Stimulated activated CD8-positive, alpha-beta memory T cell treated with anti-CD3 and anti-CD28 coated beads, Interleukin-4, amount 100 ng/mL, for 48 hours (primary cell): ENCODE measurements at regions not wholly inside any gene's neighbourhood (a gene's known extent, or its start where the extent isn't known, plus 50 kb on each side); places are given as distances from the start of the nearest gene placed in this dataset.
"Not testable (repeated sequence)": the region's sequence is repeated elsewhere in the genome, so short reads cannot be mapped to it uniquely, and the experiment has no call there.

Experiments
- DNase-seq: peaks from one replicate; pipeline ENCODE4 v3.0.0-alpha.2; 2020

- not testable (repeated sequence) for DNase-seq
Observed at GRCh38 chr21:5066682-5067251, 5454.6 kb upstream of the TPTE start.

GRCh38 chr21:5067326-5068048 is 5453.9 kb upstream of the TPTE start:
- not testable (repeated sequence) for DNase-seq

DNA sequence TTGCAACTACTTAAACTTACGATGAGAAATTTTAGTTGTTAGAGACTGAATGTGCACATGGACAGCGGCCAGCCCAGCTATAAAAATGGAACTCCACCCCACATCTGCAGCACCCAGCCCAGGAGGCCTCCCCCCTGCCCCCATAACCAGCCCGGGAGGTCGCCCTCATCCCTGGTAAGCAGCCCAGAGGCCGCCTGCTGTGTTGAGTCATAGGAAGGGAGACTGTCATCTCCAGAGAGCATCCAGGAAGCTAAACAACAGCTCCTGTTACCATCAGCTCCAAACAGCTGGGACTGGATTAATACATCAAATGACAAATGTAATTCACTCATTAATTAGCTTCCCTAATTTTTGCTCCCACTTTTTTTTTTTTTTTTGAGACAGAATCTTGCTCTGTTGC is 5452.7 kb upstream of the TPTE start:
- DNase-seq, result not testable (repeated sequence)

- not testable (repeated sequence) for DNase-seq
Observed at GRCh38 chr21:5071180-5071579, 5450.2 kb upstream of the TPTE start.

- not testable (repeated sequence) for DNase-seq
Observed at GRCh38 chr21:5076854-5077253, 5444.5 kb upstream of the TPTE start.

DNA sequence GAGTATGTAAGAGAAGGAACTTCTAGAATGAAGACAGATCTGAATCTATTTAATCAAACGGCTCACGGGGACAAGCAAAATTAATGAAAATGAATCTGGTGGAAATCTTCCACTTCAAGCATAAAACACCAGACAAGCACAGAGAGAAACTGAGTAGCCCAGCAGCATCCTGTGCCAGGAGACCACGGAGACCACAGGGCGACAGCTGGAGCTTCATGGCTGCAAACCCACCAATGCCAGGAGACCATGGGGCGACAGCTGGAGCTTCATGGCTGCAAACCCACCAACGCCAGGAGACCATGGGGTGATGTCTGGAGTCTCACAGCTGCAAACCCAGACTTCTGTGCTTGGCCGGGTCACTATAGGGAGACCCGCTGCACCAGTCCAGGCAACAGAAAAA is 5442.0 kb upstream of the TPTE start:
- not testable (repeated sequence) for DNase-seq

DNA sequence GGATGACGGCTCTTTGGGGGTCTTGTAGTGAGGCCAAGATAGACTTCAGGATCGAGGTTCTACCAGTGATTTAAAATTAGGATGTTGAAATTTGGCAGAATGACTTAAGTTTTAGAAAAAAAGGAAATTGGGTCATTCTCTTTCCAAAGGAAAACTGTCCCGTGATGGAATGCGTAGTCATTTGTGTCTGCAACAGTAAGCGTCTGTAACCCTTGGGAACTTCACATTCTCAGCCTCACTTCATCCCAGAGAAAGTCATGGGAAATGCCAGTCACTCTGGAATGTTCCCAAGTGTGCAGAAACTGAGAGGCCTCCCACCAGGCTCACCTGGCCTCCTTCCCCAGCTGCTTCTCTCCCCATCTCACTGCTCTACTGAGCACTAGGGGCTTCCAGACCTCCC is 5441.4 kb upstream of the TPTE start:
- DNase-seq, result not testable (repeated sequence)

DNA sequence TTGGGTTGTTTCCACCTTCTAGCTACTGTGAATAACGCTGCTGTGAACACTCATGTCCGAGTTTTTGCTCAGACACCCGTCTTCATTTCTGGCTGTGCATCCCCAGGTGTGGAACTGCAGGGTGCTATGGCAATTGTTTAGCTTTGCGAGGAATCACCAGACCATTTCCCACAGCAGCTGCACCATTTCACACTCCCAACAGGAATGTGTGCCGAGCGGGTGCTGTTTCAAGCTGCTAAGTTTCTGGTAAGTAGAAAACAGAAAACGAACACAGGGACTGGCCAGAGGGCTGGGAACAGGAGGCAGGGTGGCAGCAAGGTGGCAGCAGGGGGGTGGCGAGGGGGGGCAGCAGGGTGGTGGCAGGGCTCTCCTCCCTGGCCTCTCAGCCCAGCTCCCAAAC is 5437.1 kb upstream of the TPTE start:
- not testable (repeated sequence) for DNase-seq

DNA sequence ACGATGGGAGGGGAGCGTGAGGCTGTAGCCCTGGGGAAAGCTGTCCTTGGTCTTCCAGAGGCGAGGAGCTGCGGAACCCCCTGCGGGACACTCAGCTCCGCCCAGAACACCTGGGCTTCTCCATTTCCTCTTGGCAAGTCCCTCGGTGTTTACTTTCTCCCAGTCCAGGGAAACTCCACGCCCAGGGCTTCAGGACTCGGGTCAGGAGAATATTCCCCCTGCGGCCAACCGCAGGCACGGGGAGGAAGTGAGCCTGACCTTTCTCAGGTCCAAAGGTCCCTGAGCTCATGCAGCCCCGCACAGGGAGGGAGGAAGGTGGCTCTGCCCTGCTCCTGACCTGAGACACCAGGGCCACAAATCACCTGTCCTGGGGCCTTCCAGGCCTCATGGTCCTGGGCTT is 5435.9 kb upstream of the TPTE start:
- not testable (repeated sequence) for DNase-seq

- DNase-seq, result not testable (repeated sequence)
Observed at GRCh38 chr21:5086416-5086815, 5435.0 kb upstream of the TPTE start.

DNA sequence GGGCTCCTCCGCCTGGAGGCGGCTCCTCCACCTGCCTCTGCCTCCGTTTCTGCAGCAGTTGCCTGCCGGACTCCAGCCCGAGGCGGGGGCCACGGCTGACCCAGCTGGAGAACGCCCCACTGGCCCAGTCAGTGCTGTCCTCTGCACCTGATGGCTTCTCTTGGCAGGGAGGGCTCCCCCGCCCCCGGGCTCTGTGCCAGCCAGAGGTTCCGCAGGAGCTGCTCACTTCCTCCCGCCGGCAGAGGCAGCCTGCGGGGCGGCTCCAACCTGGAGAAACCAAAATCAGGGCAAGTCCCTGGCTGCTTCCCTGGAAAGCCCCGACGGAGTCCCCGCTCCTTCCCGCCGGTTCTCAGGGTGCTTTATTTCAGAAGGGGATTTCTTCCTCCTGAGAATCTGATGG is 5432.6 kb upstream of the TPTE start:
- DNase-seq, result not testable (repeated sequence)

DNA sequence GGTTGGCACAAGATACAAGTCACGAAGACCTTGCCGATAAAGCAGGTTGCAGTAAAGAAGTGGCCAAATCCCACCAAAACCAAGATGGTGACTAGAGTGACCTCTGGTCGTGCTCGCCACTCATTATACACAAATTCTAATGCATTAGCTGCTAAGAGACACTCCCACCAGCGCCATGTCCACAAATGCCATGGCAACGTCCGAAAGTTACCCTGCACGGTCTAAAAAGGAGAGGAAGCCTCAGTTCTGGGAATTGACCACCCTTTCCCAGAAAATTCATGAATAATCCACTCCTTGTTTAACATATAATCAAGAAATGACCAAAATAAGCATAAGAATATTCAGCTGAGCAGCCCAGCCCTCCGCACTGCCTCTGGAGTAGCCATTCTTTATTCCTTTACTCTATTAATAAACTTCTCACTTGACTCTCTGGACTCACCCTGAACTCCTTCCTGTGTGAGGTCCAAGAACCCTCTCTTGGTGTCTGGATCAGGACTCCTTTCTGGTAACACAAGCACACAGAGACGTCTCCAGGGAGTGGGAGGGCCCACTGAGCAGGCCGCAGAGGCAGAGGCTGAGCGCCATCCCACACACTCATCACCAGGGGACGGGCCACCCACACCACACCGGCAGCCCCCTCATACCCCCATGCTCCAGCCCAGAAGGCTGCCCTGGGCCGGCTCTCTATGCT is 5431.8 kb upstream of the TPTE start:
- DNase-seq, result not testable (repeated sequence)

GRCh38 chr21:5090132-5091079 is 5431.0 kb upstream of the TPTE start:
- DNase-seq, result not testable (repeated sequence)

GRCh38 chr21:5091274-5091673 is 5430.1 kb upstream of the TPTE start:
- not testable (repeated sequence) for DNase-seq

DNA sequence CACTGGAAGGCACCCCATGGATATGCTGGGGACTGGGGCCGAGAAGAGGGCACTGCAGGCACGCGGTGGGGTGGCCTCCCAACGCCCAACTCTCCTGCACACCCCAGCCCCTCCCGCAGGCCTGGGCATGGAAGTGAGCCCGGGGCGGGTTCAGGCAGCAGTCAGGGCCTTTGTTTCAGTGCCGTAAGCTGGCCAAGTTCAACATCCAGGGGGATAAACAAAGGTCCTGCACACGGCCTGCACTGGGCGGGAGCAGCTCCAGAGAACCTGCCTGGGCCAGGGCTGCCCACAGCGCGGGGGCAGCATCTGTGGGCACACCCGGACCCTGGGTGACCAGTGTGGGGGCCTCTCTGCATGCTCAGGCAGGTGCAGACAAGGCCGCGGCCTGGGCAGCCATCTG is 5425.8 kb upstream of the TPTE start:
- DNase-seq, result not testable (repeated sequence)

DNA sequence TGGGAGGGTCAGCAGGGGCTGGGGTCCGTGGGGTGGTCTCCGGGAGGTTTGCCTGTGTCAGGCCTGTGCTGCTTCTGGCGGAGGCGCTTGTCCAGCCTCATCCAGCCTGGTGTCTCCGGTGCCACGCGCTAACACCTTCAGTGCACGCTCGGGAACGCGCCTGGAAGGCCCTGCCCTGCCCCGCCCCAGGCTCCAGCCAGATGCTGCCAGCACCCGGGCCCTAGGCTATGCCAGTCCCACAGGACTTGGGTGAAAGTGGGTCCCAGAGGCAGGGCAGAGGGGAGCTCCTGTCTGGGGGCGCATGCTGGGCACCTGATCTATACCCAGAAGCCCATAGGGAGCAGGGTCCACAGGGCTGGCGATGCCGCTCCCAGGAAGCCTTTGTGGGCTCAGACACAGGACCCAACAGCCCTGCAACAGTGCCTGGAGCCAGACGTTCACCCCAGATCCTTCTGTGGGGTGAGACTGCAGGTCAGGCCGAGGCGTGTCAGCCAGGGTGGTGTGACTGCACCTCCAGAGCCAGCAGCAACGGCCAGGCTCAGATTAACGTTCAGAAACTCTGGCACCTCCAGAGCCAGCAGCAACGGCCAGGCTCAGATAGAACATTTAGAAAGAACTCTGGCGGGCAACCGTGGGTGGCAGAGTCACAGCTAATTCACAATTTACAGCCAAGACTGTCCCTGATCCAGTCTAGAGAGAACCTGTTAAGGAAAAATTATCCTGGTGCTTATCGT is 5423.2 kb upstream of the TPTE start:
- DNase-seq, result not testable (repeated sequence)

DNA sequence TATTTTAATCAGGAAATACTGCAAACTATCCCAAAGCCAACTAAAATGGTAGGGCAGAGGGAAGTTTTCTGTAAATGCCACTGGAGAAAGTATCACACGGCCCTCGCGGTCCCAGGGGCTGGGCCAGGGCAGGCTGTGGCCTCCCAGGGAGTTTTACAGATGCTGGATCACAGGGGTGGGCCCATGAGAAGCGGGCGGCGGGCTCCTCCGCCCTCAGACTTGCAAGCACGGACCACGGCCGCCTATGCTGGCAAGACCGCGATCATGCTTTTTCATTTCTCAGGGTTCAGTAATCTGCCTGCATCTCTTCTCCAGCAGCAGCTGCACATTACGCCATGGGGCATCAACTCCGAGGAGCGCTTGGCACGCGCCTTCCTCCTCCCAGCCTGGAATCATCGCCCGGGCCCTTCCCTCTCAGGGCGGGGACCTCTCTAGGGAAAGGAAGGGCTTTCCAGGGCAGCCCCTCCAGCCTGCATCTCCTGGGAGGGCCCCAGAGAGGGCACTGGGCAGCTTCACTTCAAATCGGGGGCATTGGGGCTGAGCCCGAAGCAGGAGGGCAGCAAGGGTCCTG is 5420.7 kb upstream of the TPTE start:
- not testable (repeated sequence) for DNase-seq

- peak; percentile 77 for DNase-seq
Observed at GRCh38 chr21:5101749-5102148, 5419.6 kb upstream of the TPTE start.

- DNase-seq, result peak; percentile 49
Observed at GRCh38 chr21:5103880-5104561, 5417.4 kb upstream of the TPTE start.

- DNase-seq, result not testable (repeated sequence)
Observed at GRCh38 chr21:5104562-5104928, 5416.8 kb upstream of the TPTE start.
